K562 (cell line): ENCODE measurements at regions not wholly inside any gene's neighbourhood (a gene's known extent, or its start where the extent isn't known, plus 50 kb on each side); places are given as distances from the start of the nearest gene placed in this dataset.

Experiments
- BACH1 ChIP-seq: fragments of 200-800 bp; sonication (Bioruptor generic); IDR thresholded peaks from 2 replicates; pipeline ENCODE4 v1.6.1; 2016; ENCODE audit warnings: missing genetic modification characterization, missing compliant biosample characterization
- CTCF ChIP-seq, 3 experiments: IDR thresholded peaks in 2 of 3; conservative IDR thresholded peaks in 1 of 3; 2 replicates each; pipeline ENCODE4 v1.5.1; 2011 to 2012; ENCODE audit warnings: low read length in 3 of 3, mild to moderate bottlenecking in 3 of 3, control low read depth in 2 of 3, improper control_type of control experiment in 1 of 3, inconsistent platforms in 1 of 3, low read depth in 1 of 3, mixed read lengths in 1 of 3, moderate library complexity in 1 of 3; ENCODE audit not compliant: insufficient read depth in 2 of 3
- POLR2AphosphoS5 ChIP-seq: IDR thresholded peaks from 2 replicates; pipeline ENCODE4 v1.6.1; 2011; ENCODE audit warnings: mild to moderate bottlenecking, low read depth, low read length, moderate library complexity; ENCODE audit not compliant: control insufficient read depth, insufficient read depth

GRCh38 chr9:104258296-104259011, 164.3 kb downstream of the SMC2 start:
- TF ChIP-seq CTCF (IDR thresholded peaks at IDR 0.05 in 2 of 3, conservative IDR thresholded peaks at IDR 0.05 in 1 of 3; ENCODE audit: insufficient read depth in 2 of 3, low read depth in 1 of 3, low read length in 3 of 3) (no peak), POLR2AphosphoS5 (no peak), BACH1 (tag) (no peak)
